H9 (cell line): ENCODE measurements at regions not wholly inside any gene's neighbourhood (a gene's known extent, or its start where the extent isn't known, plus 50 kb on each side); places are given as distances from the start of the nearest gene placed in this dataset.

ENCODE experiments used
- DNase-seq: peaks from one replicate; pipeline ENCODE4 v3.0.0-alpha.2; 2017
- H2AFZ ChIP-seq: one replicate; pipeline ENCODE4 v1.6.1; 2013; ENCODE audit warnings: mild to moderate bottlenecking, low read length, control low read depth, moderate library complexity
- H2AK5ac ChIP-seq: 2 replicates; pipeline ENCODE4 v1.6.1; 2013; ENCODE audit warnings: low read length, control low read depth, mixed read lengths; ENCODE audit not compliant: insufficient read length
- H2BK120ac ChIP-seq: one replicate; pipeline ENCODE4 v1.6.1; 2013; ENCODE audit warnings: low read depth, mild to moderate bottlenecking, low read length, control low read depth, inconsistent platforms; ENCODE audit not compliant: poor library complexity, severe bottlenecking
- H2BK12ac ChIP-seq: 2 replicates; pipeline ENCODE4 v1.6.1; 2013; ENCODE audit warnings: low read length, control low read depth, mixed read lengths, low read depth; ENCODE audit not compliant: insufficient read length
- H2BK15ac ChIP-seq: 2 replicates; pipeline ENCODE4 v1.6.1; 2013; ENCODE audit warnings: low read depth, low read length, control low read depth
- H2BK20ac ChIP-seq: one replicate; pipeline ENCODE4 v1.6.1; 2013; ENCODE audit warnings: low read depth, mild to moderate bottlenecking, low read length, control low read depth, inconsistent platforms; ENCODE audit not compliant: poor library complexity, severe bottlenecking
- H2BK5ac ChIP-seq: 2 replicates; pipeline ENCODE4 v1.6.1; 2013; ENCODE audit warnings: low read length, control low read depth, mixed read lengths; ENCODE audit not compliant: insufficient read length
- H3K14ac ChIP-seq: 2 replicates; pipeline ENCODE4 v1.6.1; 2013; ENCODE audit warnings: low read length, control low read depth; ENCODE audit not compliant: insufficient read depth
- H3K18ac ChIP-seq: 2 replicates; pipeline ENCODE4 v1.6.1; 2013; ENCODE audit warnings: low read depth, mild to moderate bottlenecking, mixed read lengths, low read length, control low read depth; ENCODE audit not compliant: insufficient read length
- H3K23ac ChIP-seq: 2 replicates; pipeline ENCODE4 v1.6.1; 2013; ENCODE audit warnings: low read length, control low read depth, mixed read lengths, low read depth; ENCODE audit not compliant: insufficient read length
- H3K23me2 ChIP-seq: 2 replicates; pipeline ENCODE4 v1.6.1; 2013; ENCODE audit warnings: low read depth, mild to moderate bottlenecking, mixed read lengths, low read length, control low read depth; ENCODE audit not compliant: insufficient read length, poor library complexity, severe bottlenecking
- H3K27ac ChIP-seq: 2 replicates; pipeline ENCODE4 v1.5.1; 2013; ENCODE audit warnings: low read length, control low read depth, mixed read lengths, low read depth; ENCODE audit not compliant: insufficient read length
- H3K27me3 ChIP-seq: 2 replicates; pipeline ENCODE4 v1.6.1; 2013; ENCODE audit warnings: low read length, control low read depth, inconsistent platforms; ENCODE audit not compliant: insufficient read depth
- H3K4ac ChIP-seq: 2 replicates; pipeline ENCODE4 v1.6.1; 2013; ENCODE audit warnings: low read depth, mild to moderate bottlenecking, control low read depth, inconsistent platforms, low read length, moderate library complexity
- H3K4me1 ChIP-seq: 2 replicates; pipeline ENCODE4 v1.6.1; 2013; ENCODE audit warnings: low read length, control low read depth, inconsistent platforms; ENCODE audit not compliant: insufficient read depth
- H3K4me2 ChIP-seq: 2 replicates; pipeline ENCODE4 v1.6.1; 2013; ENCODE audit warnings: low read length, control low read depth, mixed read lengths; ENCODE audit not compliant: insufficient read length, insufficient read depth
- H3K56ac ChIP-seq: 2 replicates; pipeline ENCODE4 v1.6.1; 2013; ENCODE audit warnings: low read depth, mild to moderate bottlenecking, mixed read lengths, low read length, control low read depth; ENCODE audit not compliant: insufficient read length
- H3K79me1 ChIP-seq: 2 replicates; pipeline ENCODE4 v1.6.1; 2013; ENCODE audit warnings: low read depth, mild to moderate bottlenecking, moderate library complexity, low read length, control low read depth, inconsistent platforms; ENCODE audit not compliant: insufficient read depth, poor library complexity, severe bottlenecking
- H3K79me2 ChIP-seq: 2 replicates; pipeline ENCODE4 v1.6.1; 2013; ENCODE audit warnings: low read length, control low read depth, inconsistent platforms; ENCODE audit not compliant: insufficient read depth
- H3K9ac ChIP-seq: 2 replicates; pipeline ENCODE4 v1.6.1; 2013; ENCODE audit warnings: low read length, control low read depth, mixed read lengths; ENCODE audit not compliant: insufficient read length; ENCODE audit errors: extremely low read depth
- H3K9me3 ChIP-seq: one replicate; pipeline ENCODE4 v1.6.1; 2013; ENCODE audit warnings: low read depth, low read length, inconsistent platforms; ENCODE audit not compliant: control insufficient read depth
- H3T11ph ChIP-seq: one replicate; pipeline ENCODE4 v1.6.1; 2013; ENCODE audit warnings: mild to moderate bottlenecking, low read length, control low read depth, inconsistent platforms
- H4K20me1 ChIP-seq: one replicate; pipeline ENCODE4 v1.6.1; 2013; ENCODE audit not compliant: control insufficient read depth, insufficient read length, insufficient read depth
- H4K5ac ChIP-seq: 2 replicates; pipeline ENCODE4 v1.6.1; 2013; ENCODE audit warnings: low read depth, mild to moderate bottlenecking, mixed read lengths, low read length, control low read depth; ENCODE audit not compliant: insufficient read length
- H4K8ac ChIP-seq: replicated peaks from 2 replicates; pipeline ENCODE4 v1.6.1; 2013; ENCODE audit warnings: low read length, control low read depth, mixed read lengths, low read depth; ENCODE audit not compliant: insufficient read length
- H4K91ac ChIP-seq: 2 replicates; pipeline ENCODE4 v1.6.1; 2013; ENCODE audit warnings: low read depth, mild to moderate bottlenecking, moderate library complexity, mixed read lengths, low read length, control low read depth; ENCODE audit not compliant: insufficient read length
- H3K27ac Mint-ChIP-seq, 3 experiments: 2 replicates in 2 of 3; 3 replicates in 1 of 3; pipeline ENCODE4 v1.8.0; 2020 to 2021; ENCODE audit warnings: mixed read lengths in 3 of 3, mild to moderate bottlenecking in 1 of 3, moderate library complexity in 1 of 3
- H3K27me3 Mint-ChIP-seq: 2 replicates; pipeline ENCODE4 v1.8.0; 2021; ENCODE audit warnings: low read depth, mild to moderate bottlenecking, moderate library complexity, mixed read lengths
- H3K36me3 Mint-ChIP-seq, 3 experiments: 2 replicates in 2 of 3; 3 replicates in 1 of 3; pipeline ENCODE4 v1.8.0; 2020 to 2021; ENCODE audit warnings: low read depth in 3 of 3, mixed read lengths in 3 of 3; ENCODE audit not compliant: insufficient read depth in 1 of 3
- H3K4me1 Mint-ChIP-seq, 2 experiments: 2 replicates each; pipeline ENCODE4 v1.8.0; 2020; ENCODE audit warnings: mixed read lengths in 2 of 2
- H3K4me3 Mint-ChIP-seq, 2 experiments: 2 replicates in 1 of 2; 3 replicates in 1 of 2; pipeline ENCODE4 v1.8.0; 2020 to 2021; ENCODE audit warnings: mild to moderate bottlenecking in 2 of 2, mixed read lengths in 2 of 2, moderate library complexity in 1 of 2
- H3K9me3 Mint-ChIP-seq, 2 experiments: 2 replicates in 1 of 2; 3 replicates in 1 of 2; pipeline ENCODE4 v1.8.0; 2020; ENCODE audit warnings: mild to moderate bottlenecking in 2 of 2, mixed read lengths in 2 of 2, moderate library complexity in 1 of 2
- WGBS: extraction: QIAGEN DNeasy Blood & Tissue Kit; methylation state at CpG from one replicate; pipeline ENCODE4 v1.1.7; 2013; ENCODE audit warnings: missing lambda C conversion rate, low lambda C conversion rate, mixed read lengths; ENCODE audit not compliant: insufficient read length; ENCODE audit errors: extremely low coverage; 5-methylcytosine and 5-hydroxymethylcytosine counted together
- TF ChIP-seq, protein P1 (sequence below): fragments of 200-600 bp; sonication (generic); conservative IDR thresholded peaks from 3 replicates; pipeline ENCODE4 v1.8.0; 2021; ENCODE audit warnings: antibody characterized with exemption, mild to moderate bottlenecking

DNA sequence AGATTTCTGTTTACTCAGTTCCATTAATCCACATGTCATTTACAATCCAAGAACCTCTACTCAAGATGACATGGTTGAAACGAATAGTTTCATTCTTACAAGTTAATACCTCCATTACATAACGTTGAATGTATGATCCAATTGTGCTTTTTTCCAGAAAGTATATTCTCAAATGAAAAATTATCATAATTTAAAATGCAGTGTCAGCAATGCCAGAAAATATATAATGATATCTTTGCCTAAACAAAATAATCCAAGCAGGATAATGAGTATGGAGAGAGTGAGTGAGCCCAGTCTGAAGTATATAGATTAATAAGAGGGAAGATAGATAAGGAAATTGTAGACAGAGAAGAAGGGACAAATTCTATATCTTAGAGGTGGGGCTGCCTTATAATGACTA lies 505.0 kb downstream of the CENPC start:
- no peaks in the 10 kb centered on the region for H3K9me3 ChIP-seq
- no peaks in the 10 kb centered on the region for H4K20me1 ChIP-seq
- H3K79me2 ChIP-seq, result no peaks in the 10 kb centered on the region
- DNase-seq, result no peak
- no peak overlapping the region for H3T11ph ChIP-seq
- no peaks in the 10 kb centered on the region for H3K4me1 Mint-ChIP-seq
- H3K4me2 ChIP-seq, result no peak overlapping the region
- no peaks in the 10 kb centered on the region for H3K27me3 ChIP-seq
- TF ChIP-seq, protein P1, sequence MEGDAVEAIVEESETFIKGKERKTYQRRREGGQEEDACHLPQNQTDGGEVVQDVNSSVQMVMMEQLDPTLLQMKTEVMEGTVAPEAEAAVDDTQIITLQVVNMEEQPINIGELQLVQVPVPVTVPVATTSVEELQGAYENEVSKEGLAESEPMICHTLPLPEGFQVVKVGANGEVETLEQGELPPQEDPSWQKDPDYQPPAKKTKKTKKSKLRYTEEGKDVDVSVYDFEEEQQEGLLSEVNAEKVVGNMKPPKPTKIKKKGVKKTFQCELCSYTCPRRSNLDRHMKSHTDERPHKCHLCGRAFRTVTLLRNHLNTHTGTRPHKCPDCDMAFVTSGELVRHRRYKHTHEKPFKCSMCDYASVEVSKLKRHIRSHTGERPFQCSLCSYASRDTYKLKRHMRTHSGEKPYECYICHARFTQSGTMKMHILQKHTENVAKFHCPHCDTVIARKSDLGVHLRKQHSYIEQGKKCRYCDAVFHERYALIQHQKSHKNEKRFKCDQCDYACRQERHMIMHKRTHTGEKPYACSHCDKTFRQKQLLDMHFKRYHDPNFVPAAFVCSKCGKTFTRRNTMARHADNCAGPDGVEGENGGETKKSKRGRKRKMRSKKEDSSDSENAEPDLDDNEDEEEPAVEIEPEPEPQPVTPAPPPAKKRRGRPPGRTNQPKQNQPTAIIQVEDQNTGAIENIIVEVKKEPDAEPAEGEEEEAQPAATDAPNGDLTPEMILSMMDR, result no peak
- H3K14ac ChIP-seq, result no peak overlapping the region
- H3K27ac ChIP-seq, result no peak overlapping the region
- H3K9me3 Mint-ChIP-seq, result no peaks in the 10 kb centered on the region; a peak in 2 of 5 replicates
- H4K91ac ChIP-seq, result no peak overlapping the region
- no peak overlapping the region for H2BK12ac ChIP-seq
- H3K79me1 ChIP-seq, result no peaks in the 10 kb centered on the region
- no peak overlapping the region for H3K23ac ChIP-seq
- WGBS, result no CpG with 5 or more reads among the region's 2 CpGs
- no peak overlapping the region for H2BK5ac ChIP-seq
- no peak overlapping the region for H2BK20ac ChIP-seq
- no peak overlapping the region for H2BK15ac ChIP-seq
- no peak overlapping the region for H2AFZ ChIP-seq
- no peak overlapping the region for H3K4ac ChIP-seq
- H3K9ac ChIP-seq, result no peak overlapping the region
- no peak overlapping the region for H2AK5ac ChIP-seq
- H4K8ac ChIP-seq, result no peak overlapping the region
- H3K56ac ChIP-seq, result no peak overlapping the region
- H3K27ac Mint-ChIP-seq, result no peak overlapping the region
- no peaks in the 10 kb centered on the region for H3K4me1 ChIP-seq
- no peak overlapping the region for H3K18ac ChIP-seq
- no peak overlapping the region for H2BK120ac ChIP-seq
- H4K5ac ChIP-seq, result no peak overlapping the region
- H3K27me3 Mint-ChIP-seq, result no peaks in the 10 kb centered on the region
- no peak overlapping the region for H3K4me3 Mint-ChIP-seq
- H3K36me3 Mint-ChIP-seq, result no peaks in the 10 kb centered on the region
- no peaks in the 10 kb centered on the region for H3K23me2 ChIP-seq
